ENCODE measurements at regions not wholly inside any gene's neighbourhood (a gene's known extent, or its start where the extent isn't known, plus 50 kb on each side); places are given as distances from the start of the nearest gene placed in this dataset.

- DNase-seq (ENCODE audit: low read depth, low spot score): no peak
- TF ChIP-seq FOXP2 (optimal IDR thresholded peaks at IDR 0.05; ENCODE audit: control extremely low read depth, extremely low read length, insufficient read depth) (peak; percentile 47), EZH2 (IDR thresholded peaks at IDR 0.05) (no peak)
- Histone ChIP-seq H3K9me3 (ENCODE audit: low read depth, low read length) (no peaks in the 10 kb centered on the region), H3K36me3 (ENCODE audit: insufficient read depth, low read length) (no peaks in the 10 kb centered on the region), H3K9ac (ENCODE audit: insufficient read length) (no peak overlapping the region), H3K27ac (no peak overlapping the region), H3K4me3 (no peak overlapping the region)
Observed at GRCh38 chr14:22333422-22334274, 255.4 kb downstream of the DAD1 start.

GRCh38 chr14:22332686-22333421, 256.2 kb downstream of the DAD1 start:
- no peak overlapping the region for H3K9ac ChIP-seq (ENCODE audit: insufficient read length)
- H3K4me3 ChIP-seq: no peak overlapping the region
- TF ChIP-seq EZH2 (IDR thresholded peaks at IDR 0.05) (no peak), FOXP2 (optimal IDR thresholded peaks at IDR 0.05; ENCODE audit: control extremely low read depth, extremely low read length, insufficient read depth) (no peak), POLR2AphosphoS5 (IDR thresholded peaks at IDR 0.05; ENCODE audit: borderline replicate concordance, low read depth, low read length) (no peak)
- H3K27ac ChIP-seq: no peak overlapping the region
- H3K9me3 ChIP-seq (ENCODE audit: low read depth, low read length): no peaks in the 10 kb centered on the region; the same call in 1 of the 2 replicates
- DNase-seq (ENCODE audit: low read depth, low spot score): no peak
- H3K36me3 ChIP-seq (ENCODE audit: insufficient read depth, low read length): no peaks in the 10 kb centered on the region

GRCh38 chr14:22329371-22329770, 259.7 kb downstream of the DAD1 start:
- H3K27ac ChIP-seq: no peak overlapping the region
- TF ChIP-seq FOXP2 (optimal IDR thresholded peaks at IDR 0.05; ENCODE audit: control extremely low read depth, extremely low read length, insufficient read depth): no peak
- no peak for TF ChIP-seq EZH2 (IDR thresholded peaks at IDR 0.05)
- TF ChIP-seq POLR2AphosphoS5 (IDR thresholded peaks at IDR 0.05; ENCODE audit: borderline replicate concordance, low read depth, low read length): no peak
- no peak overlapping the region for H3K9ac ChIP-seq (ENCODE audit: insufficient read length)
- no peaks in the 10 kb centered on the region; the same call in 1 of the 2 replicates for H3K9me3 ChIP-seq (ENCODE audit: low read depth, low read length)
- DNase-seq (ENCODE audit: low read depth, low spot score): no peak
- H3K4me3 ChIP-seq: no peak overlapping the region
- no peaks in the 10 kb centered on the region for H3K36me3 ChIP-seq (ENCODE audit: insufficient read depth, low read length)

GRCh38 chr14:22325676-22326400, 263.2 kb downstream of the DAD1 start:
- DNase-seq (ENCODE audit: low read depth, low spot score): no peak
- Histone ChIP-seq H3K9me3 (ENCODE audit: low read depth, low read length) (no peaks in the 10 kb centered on the region; the same call in 1 of the 2 replicates), H3K9ac (ENCODE audit: insufficient read length) (no peak overlapping the region), H3K36me3 (ENCODE audit: insufficient read depth, low read length) (no peaks in the 10 kb centered on the region), H3K27ac (no peak overlapping the region), H3K4me3 (no peak overlapping the region)
- no peak for TF ChIP-seq FOXP2 (optimal IDR thresholded peaks at IDR 0.05; ENCODE audit: control extremely low read depth, extremely low read length, insufficient read depth)
- no peak for TF ChIP-seq EZH2 (IDR thresholded peaks at IDR 0.05)
- no peak for TF ChIP-seq POLR2AphosphoS5 (IDR thresholded peaks at IDR 0.05; ENCODE audit: borderline replicate concordance, low read depth, low read length)

GRCh38 chr14:22320362-22320750, 268.7 kb downstream of the DAD1 start:
- Histone ChIP-seq H3K36me3 (ENCODE audit: insufficient read depth, low read length) (no peaks in the 10 kb centered on the region), H3K9ac (ENCODE audit: insufficient read length) (no peak overlapping the region), H3K4me3 (no peak overlapping the region), H3K27ac (no peak overlapping the region), H3K9me3 (ENCODE audit: low read depth, low read length) (no peaks in the 10 kb centered on the region)
- DNase-seq (ENCODE audit: low read depth, low spot score): no peak
- no peak for TF ChIP-seq EZH2 (IDR thresholded peaks at IDR 0.05)
- TF ChIP-seq FOXP2 (optimal IDR thresholded peaks at IDR 0.05; ENCODE audit: control extremely low read depth, extremely low read length, insufficient read depth): no peak
- TF ChIP-seq POLR2AphosphoS5 (IDR thresholded peaks at IDR 0.05; ENCODE audit: borderline replicate concordance, low read depth, low read length): no peak

GRCh38 chr14:22319526-22320361, 269.3 kb downstream of the DAD1 start:
- Histone ChIP-seq H3K4me3 (no peak overlapping the region), H3K9ac (ENCODE audit: insufficient read length) (no peak overlapping the region), H3K36me3 (ENCODE audit: insufficient read depth, low read length) (no peaks in the 10 kb centered on the region), H3K9me3 (ENCODE audit: low read depth, low read length) (no peaks in the 10 kb centered on the region), H3K27ac (no peak overlapping the region)
- no peak for DNase-seq (ENCODE audit: low read depth, low spot score)
- TF ChIP-seq EZH2 (IDR thresholded peaks at IDR 0.05) (no peak), FOXP2 (optimal IDR thresholded peaks at IDR 0.05; ENCODE audit: control extremely low read depth, extremely low read length, insufficient read depth) (no peak), POLR2AphosphoS5 (IDR thresholded peaks at IDR 0.05; ENCODE audit: borderline replicate concordance, low read depth, low read length) (no peak)

- Histone ChIP-seq H3K9ac (ENCODE audit: insufficient read length) (no peak overlapping the region), H3K4me3 (no peak overlapping the region), H3K36me3 (ENCODE audit: insufficient read depth, low read length) (no peaks in the 10 kb centered on the region), H3K27ac (no peak overlapping the region), H3K9me3 (ENCODE audit: low read depth, low read length) (no peaks in the 10 kb centered on the region)
- TF ChIP-seq POLR2AphosphoS5 (IDR thresholded peaks at IDR 0.05; ENCODE audit: borderline replicate concordance, low read depth, low read length) (no peak), EZH2 (IDR thresholded peaks at IDR 0.05) (no peak), FOXP2 (optimal IDR thresholded peaks at IDR 0.05; ENCODE audit: control extremely low read depth, extremely low read length, insufficient read depth) (no peak)
- DNase-seq (ENCODE audit: low read depth, low spot score): no peak
Observed at GRCh38 chr14:22318951-22319350, 270.1 kb downstream of the DAD1 start.

All from SK-N-MC (cell line).